GM12878 (cell line): ENCODE measurements at regions not wholly inside any gene's neighbourhood (a gene's known extent, or its start where the extent isn't known, plus 50 kb on each side); places are given as distances from the start of the nearest gene placed in this dataset.

ENCODE experiments used
- ATAC-seq: fragments of 200-7000 bp; cut with Tn5 transposase; 3 replicates; pipeline ENCODE4 v1.9.1; 2020; ENCODE audit warnings: mild to moderate bottlenecking, moderate library complexity
- BruUV-seq: library from RNA; stranded (reverse); fragments of 400-500 nt; replicated peaks from 2 replicates; lab custom pipeline; 2021; lab: Mats Ljungman, UMichigan
- CTCF ChIA-PET: fragments of 300-600 bp; sonication (Branson Sonifier 250); formaldehyde crosslinking; extraction: SDS; loops from one replicate; lab custom pipeline; 2021; ENCODE audit warnings: inconsistent platforms; lab: Yijun Ruan, JAX
- POLR2A ChIA-PET: fragments of 350-600 bp; formaldehyde crosslinking; extraction: SDS; loops from one replicate; lab custom pipeline; 2021; ENCODE audit warnings: inconsistent platforms; lab: Charles Lee
- RAD21 ChIA-PET: fragments of 300-600 bp; sonication (Branson Sonifier 250); formaldehyde crosslinking; loops from one replicate; lab custom pipeline; 2023; ENCODE audit warnings: antibody characterized with exemption; ENCODE audit not compliant: unreplicated experiment; lab: Charles Lee
- SMC1A ChIA-PET: fragments of 300-600 bp; sonication (Branson Sonifier 250); formaldehyde crosslinking; loops from one replicate; lab custom pipeline; 2023; ENCODE audit not compliant: unreplicated experiment, uncharacterized antibody; lab: Charles Lee
- DNase-seq: peaks from one replicate; pipeline ENCODE4 v3.0.0-alpha.2; 2011; ENCODE audit warnings: low read depth, low spot score
- FAIRE-seq: peaks from 3 replicates; lab custom pipeline; 2011; peaks lifted over from hg19 to GRCh38; lab: Jason Lieb, UNC
- H2AFZ ChIP-seq: 2 replicates; pipeline ENCODE4 v1.6.0; 2011; ENCODE audit warnings: low read depth, low read length, control low read depth; ENCODE audit not compliant: control insufficient read depth
- H3K27ac ChIP-seq: 2 replicates; pipeline ENCODE4 v1.5.1; 2011; ENCODE audit warnings: control low read depth; ENCODE audit not compliant: control insufficient read depth, insufficient read depth
- H3K27me3 ChIP-seq, 2 experiments: replicated peaks in 1 of 2; 2 replicates each; pipeline versions ENCODE4 v1.6.0 to v1.6.1; 2011; ENCODE audit warnings: low read length in 1 of 2; ENCODE audit not compliant: control insufficient read depth in 2 of 2, insufficient read depth in 2 of 2
- H3K36me3 ChIP-seq, 2 experiments: 2 replicates each; pipeline ENCODE4 v1.5.1; 2011; ENCODE audit warnings: low read length in 1 of 2; ENCODE audit not compliant: control insufficient read depth in 2 of 2, insufficient read depth in 2 of 2
- H3K4me1 ChIP-seq: 2 replicates; pipeline ENCODE4 v1.6.1; 2011; ENCODE audit warnings: mild to moderate bottlenecking, low read length, moderate library complexity, mixed read lengths; ENCODE audit not compliant: control insufficient read depth, insufficient read depth
- H3K4me2 ChIP-seq: 2 replicates; pipeline ENCODE4 v1.6.0; 2011; ENCODE audit warnings: control low read depth; ENCODE audit not compliant: control insufficient read depth, insufficient read depth
- H3K4me3 ChIP-seq: fragments of 200-600 bp; sonication (generic); 2 replicates; pipeline ENCODE4 v1.5.1; 2016
- H3K79me2 ChIP-seq: 2 replicates; pipeline ENCODE4 v1.6.0; 2011; ENCODE audit warnings: low read length; ENCODE audit not compliant: control insufficient read depth, insufficient read depth
- H3K9ac ChIP-seq: 2 replicates; pipeline ENCODE4 v1.8.0; 2011; ENCODE audit warnings: low read length, control low read depth, mixed read lengths; ENCODE audit not compliant: control insufficient read depth, insufficient read depth
- H3K9me3 ChIP-seq: replicated peaks from 3 replicates; pipeline ENCODE4 v1.5.1; 2011; ENCODE audit warnings: mild to moderate bottlenecking, low read length; ENCODE audit not compliant: control insufficient read depth, insufficient read depth
- H4K20me1 ChIP-seq: 2 replicates; pipeline ENCODE4 v1.6.0; 2011; ENCODE audit not compliant: control insufficient read depth, insufficient read depth
- MEF2B ChIP-seq: fragments of 450-650 bp; IDR thresholded peaks from 2 replicates; pipeline ENCODE4 v1.6.1; 2018; ENCODE audit warnings: mild to moderate bottlenecking, moderate library complexity; ENCODE audit not compliant: partially characterized antibody, poor library complexity, severe bottlenecking
- MTA3 ChIP-seq: IDR thresholded peaks from 2 replicates; pipeline ENCODE4 v1.6.1; 2012; ENCODE audit warnings: low read length, inconsistent platforms, borderline replicate concordance
- SMC3 ChIP-seq: IDR thresholded peaks from 2 replicates; pipeline ENCODE4 v1.6.1; 2011; ENCODE audit warnings: low read length, improper control_type of control experiment, borderline replicate concordance
- SREBF1 ChIP-seq: IDR thresholded peaks from 2 replicates; pipeline ENCODE4 v1.6.1; 2012; ENCODE audit warnings: mild to moderate bottlenecking, low read length
- ZNF687 ChIP-seq: fragments of 450-650 bp; IDR thresholded peaks from 2 replicates; pipeline ENCODE4 v1.6.1; 2017; ENCODE audit warnings: mild to moderate bottlenecking, moderate library complexity
- WGBS: methylation state at CpG from one replicate; pipeline ENCODE4 v1.1.6; 2016; ENCODE audit warnings: low lambda C conversion rate; ENCODE audit not compliant: insufficient replicate concordance, insufficient coverage; ENCODE audit errors: missing lambda C conversion rate; 5-methylcytosine and 5-hydroxymethylcytosine counted together
- in situ Hi-C: fragments of 300-500 bp; cut with MboI; formaldehyde crosslinking; loops from 9 replicates; pipeline ENCODE4 v1.14.3; 2018; ENCODE audit warnings: mixed read lengths
- intact Hi-C: fragments of 100-400 bp; cut with micrococcal nuclease; formaldehyde crosslinking; loops from one replicate; pipeline ENCODE4 v1.14.2; 2022; ENCODE audit not compliant: unreplicated experiment
- TF ChIP-seq, protein P1 (sequence below): fragments of 450-650 bp; IDR thresholded peaks from 2 replicates; pipeline ENCODE4 v1.6.1; 2017; ENCODE audit warnings: mild to moderate bottlenecking
- TF ChIP-seq, protein P2 (sequence below): fragments of 450-650 bp; IDR thresholded peaks from 2 replicates; pipeline ENCODE4 v1.6.1; 2016; ENCODE audit warnings: mild to moderate bottlenecking
- TF ChIP-seq, protein P3 (sequence below): fragments of 450-650 bp; formaldehyde crosslinking; IDR thresholded peaks from 2 replicates; pipeline ENCODE4 v1.4.0; 2020; ENCODE audit warnings: mild to moderate bottlenecking, moderate library complexity

DNA sequence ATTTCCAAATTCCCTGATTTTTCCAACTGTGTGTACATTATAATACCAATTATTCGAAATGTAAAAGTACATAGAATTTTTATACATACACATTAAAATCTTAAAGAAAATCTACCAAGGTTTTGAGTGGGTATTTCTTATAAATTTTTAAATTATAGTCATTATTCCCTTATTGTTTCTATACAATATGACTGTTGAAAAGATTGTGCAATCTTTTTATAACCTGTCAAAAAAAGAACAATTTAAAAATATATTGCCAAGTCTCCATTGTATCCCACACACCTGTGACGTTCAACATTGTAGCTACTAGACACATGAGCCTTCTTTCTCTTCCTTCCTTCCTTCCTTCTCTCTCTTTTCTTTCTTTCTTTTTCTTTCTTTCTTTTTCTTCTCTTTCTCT is 473.2 kb upstream of the CHRM3 start:
- no peaks in the 10 kb centered on the region for H3K27me3 ChIP-seq
- no peak for ATAC-seq
- no peaks in the 10 kb centered on the region for H3K4me1 ChIP-seq
- no peak overlapping the region for H3K9ac ChIP-seq
- no TSS peak for BruUV-seq
- ChIA-PET POLR2A (no interaction called here), SMC1A (no interaction called here)
- no peak overlapping the region for H3K4me3 ChIP-seq
- in situ Hi-C loops = no loop called here
- TF ChIP-seq MEF2B (no peak), SREBF1 (no peak), ZNF687 (no peak), SMC3 (no peak), MTA3 (no peak)
- TF ChIP-seq, protein P1, sequence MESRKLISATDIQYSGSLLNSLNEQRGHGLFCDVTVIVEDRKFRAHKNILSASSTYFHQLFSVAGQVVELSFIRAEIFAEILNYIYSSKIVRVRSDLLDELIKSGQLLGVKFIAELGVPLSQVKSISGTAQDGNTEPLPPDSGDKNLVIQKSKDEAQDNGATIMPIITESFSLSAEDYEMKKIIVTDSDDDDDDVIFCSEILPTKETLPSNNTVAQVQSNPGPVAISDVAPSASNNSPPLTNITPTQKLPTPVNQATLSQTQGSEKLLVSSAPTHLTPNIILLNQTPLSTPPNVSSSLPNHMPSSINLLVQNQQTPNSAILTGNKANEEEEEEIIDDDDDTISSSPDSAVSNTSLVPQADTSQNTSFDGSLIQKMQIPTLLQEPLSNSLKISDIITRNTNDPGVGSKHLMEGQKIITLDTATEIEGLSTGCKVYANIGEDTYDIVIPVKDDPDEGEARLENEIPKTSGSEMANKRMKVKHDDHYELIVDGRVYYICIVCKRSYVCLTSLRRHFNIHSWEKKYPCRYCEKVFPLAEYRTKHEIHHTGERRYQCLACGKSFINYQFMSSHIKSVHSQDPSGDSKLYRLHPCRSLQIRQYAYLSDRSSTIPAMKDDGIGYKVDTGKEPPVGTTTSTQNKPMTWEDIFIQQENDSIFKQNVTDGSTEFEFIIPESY = no peak
- TF ChIP-seq, protein P2, sequence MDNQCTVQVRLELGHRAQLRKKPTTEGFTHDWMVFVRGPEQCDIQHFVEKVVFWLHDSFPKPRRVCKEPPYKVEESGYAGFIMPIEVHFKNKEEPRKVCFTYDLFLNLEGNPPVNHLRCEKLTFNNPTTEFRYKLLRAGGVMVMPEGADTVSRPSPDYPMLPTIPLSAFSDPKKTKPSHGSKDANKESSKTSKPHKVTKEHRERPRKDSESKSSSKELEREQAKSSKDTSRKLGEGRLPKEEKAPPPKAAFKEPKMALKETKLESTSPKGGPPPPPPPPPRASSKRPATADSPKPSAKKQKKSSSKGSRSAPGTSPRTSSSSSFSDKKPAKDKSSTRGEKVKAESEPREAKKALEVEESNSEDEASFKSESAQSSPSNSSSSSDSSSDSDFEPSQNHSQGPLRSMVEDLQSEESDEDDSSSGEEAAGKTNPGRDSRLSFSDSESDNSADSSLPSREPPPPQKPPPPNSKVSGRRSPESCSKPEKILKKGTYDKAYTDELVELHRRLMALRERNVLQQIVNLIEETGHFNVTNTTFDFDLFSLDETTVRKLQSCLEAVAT = no peak
- TF ChIP-seq, protein P3, sequence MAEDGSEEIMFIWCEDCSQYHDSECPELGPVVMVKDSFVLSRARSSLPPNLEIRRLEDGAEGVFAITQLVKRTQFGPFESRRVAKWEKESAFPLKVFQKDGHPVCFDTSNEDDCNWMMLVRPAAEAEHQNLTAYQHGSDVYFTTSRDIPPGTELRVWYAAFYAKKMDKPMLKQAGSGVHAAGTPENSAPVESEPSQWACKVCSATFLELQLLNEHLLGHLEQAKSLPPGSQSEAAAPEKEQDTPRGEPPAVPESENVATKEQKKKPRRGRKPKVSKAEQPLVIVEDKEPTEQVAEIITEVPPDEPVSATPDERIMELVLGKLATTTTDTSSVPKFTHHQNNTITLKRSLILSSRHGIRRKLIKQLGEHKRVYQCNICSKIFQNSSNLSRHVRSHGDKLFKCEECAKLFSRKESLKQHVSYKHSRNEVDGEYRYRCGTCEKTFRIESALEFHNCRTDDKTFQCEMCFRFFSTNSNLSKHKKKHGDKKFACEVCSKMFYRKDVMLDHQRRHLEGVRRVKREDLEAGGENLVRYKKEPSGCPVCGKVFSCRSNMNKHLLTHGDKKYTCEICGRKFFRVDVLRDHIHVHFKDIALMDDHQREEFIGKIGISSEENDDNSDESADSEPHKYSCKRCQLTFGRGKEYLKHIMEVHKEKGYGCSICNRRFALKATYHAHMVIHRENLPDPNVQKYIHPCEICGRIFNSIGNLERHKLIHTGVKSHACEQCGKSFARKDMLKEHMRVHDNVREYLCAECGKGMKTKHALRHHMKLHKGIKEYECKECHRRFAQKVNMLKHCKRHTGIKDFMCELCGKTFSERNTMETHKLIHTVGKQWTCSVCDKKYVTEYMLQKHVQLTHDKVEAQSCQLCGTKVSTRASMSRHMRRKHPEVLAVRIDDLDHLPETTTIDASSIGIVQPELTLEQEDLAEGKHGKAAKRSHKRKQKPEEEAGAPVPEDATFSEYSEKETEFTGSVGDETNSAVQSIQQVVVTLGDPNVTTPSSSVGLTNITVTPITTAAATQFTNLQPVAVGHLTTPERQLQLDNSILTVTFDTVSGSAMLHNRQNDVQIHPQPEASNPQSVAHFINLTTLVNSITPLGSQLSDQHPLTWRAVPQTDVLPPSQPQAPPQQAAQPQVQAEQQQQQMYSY = no peak
- TF ChIP-seq, all 136 proteins: peak for 0
- H3K9me3 ChIP-seq = no peaks in the 10 kb centered on the region
- no peaks in the 10 kb centered on the region for H3K79me2 ChIP-seq
- ChIA-PET CTCF (no interaction called here), RAD21 (no interaction called here)
- no peak for FAIRE-seq
- no peaks in the 10 kb centered on the region for H3K36me3 ChIP-seq
- no peak overlapping the region for H3K27ac ChIP-seq
- H3K4me2 ChIP-seq = no peak overlapping the region
- no peak overlapping the region for H2AFZ ChIP-seq
- intact Hi-C loops = no loop called here
- H4K20me1 ChIP-seq = no peaks in the 10 kb centered on the region
- DNase-seq = no peak
- WGBS = 0% methylated on average over 2 of the region's 2 CpGs
